NCI-H1930 (cell line): ENCODE measurements at regions not wholly inside any gene's neighbourhood (a gene's known extent, or its start where the extent isn't known, plus 50 kb on each side); places are given as distances from the start of the nearest gene placed in this dataset.

ENCODE experiments used
- DNase-seq, 2 experiments: peaks; one replicate each; lab custom pipeline; 2025; lab: John Stamatoyannopoulos, UW

DNA sequence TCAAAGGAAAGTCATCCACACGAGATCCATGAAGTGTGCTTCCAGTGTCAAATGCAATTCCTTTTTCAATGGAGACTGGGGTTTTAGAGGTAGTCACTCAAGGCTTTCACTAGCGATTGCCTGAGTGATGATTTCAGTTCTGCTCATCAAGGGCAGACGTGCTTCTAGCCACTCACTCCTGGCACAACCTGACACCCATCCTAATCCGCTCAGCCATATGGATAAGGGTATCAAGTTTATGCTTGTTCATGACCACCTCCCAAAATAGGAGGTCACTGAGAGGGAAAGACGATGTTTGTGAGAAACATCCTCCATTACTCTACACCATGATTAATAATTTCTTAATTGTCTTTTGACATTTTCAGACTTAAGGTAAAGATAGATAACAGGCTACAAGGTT lies 91.3 kb upstream of the HEY2 start:
- DNase-seq: no peak

DNA sequence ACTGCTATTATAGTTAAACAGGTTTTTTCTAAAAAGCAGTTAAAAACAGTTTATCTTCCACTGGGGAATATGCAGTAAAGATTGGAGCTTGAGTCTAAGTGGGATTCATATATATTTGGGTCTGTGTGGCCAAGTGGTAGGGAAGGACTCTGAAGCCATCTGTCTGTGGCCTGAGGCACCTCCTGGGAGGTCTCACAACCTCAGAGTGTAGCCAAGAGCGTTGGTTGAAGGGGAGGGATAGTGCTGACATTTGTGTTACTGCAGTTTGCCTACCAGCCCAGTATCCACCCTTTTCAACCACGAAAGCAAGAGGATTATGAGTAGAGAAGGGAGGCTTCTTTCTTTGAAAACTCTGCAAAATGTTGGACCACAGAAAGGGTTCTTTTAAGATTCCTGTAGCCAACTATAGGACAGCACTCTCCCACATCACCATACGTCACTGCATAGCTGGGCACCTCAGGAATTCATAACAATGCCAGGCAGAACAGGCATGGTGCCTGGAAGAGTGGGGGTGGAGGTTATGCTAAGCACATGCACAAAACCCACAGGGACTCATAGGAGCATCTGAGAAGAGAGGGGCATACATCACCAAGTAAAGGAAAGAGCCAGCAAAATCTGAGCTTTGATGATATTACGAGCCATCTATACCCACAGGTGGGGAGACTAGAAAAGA lies 90.5 kb upstream of the HEY2 start:
- no peak for DNase-seq

DNA sequence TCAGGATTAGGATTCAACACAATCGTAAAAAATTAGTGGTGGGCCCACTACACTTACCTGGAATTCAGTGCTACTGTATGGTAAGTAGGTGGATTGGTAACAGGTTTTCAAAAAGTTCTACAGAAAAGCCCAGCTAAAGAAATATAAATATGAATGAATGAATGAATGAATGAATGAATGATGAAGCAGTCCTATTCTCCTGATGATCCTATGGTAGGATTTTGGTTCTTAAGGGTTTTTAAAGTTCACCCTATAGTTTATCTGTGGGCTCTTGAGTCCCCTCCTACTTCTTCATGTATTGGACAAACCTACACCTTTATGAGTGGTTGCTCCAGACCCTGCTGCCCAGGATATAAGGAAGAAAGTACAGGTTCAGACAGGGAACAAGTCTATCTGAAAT lies 89.5 kb upstream of the HEY2 start:
- no peak for DNase-seq

DNA sequence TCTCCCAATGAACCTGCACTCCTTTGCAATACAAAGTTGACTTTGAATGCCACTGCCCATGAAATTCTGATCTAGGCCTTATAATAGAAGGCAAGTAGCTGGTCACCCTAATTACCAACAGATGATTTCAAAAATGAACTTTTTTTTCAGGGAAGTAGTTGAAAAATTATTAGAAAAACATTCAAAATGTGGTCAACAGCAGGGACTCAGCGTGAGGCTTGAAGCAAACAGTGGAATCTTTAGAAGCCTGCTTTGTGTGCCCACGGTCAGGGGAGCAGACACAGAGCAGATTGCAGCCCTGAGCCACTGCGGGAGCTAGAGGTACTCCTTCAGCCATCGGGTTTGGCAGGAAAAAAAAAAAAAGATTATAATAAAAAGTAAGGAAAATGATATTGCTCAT lies 87.1 kb upstream of the HEY2 start:
- no peak for DNase-seq

DNA sequence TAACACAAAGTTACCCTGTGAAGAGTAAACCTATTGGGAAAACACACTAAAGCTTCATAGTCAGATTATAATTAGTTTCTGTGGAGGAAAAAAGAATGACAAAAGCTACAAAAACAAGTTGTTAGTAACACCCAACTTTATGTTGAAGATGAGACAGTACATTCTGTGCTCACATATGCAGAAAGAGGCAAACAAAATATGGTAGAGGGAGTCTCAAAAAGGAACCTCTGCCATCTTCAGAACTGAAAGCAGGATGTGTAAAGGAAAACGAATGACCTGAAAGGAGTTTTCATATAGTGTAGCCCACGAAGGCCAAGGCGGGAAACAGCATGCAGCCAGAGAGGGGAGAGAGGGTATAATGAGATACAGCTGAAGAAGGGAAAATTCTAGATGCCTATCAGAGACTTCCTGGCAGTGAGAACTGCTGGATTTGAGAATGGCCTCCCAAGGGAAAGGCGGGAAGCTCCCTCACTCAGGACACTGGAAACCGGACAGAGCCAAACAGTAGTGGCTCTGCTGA lies 84.1 kb upstream of the HEY2 start:
- no peak for DNase-seq

DNA sequence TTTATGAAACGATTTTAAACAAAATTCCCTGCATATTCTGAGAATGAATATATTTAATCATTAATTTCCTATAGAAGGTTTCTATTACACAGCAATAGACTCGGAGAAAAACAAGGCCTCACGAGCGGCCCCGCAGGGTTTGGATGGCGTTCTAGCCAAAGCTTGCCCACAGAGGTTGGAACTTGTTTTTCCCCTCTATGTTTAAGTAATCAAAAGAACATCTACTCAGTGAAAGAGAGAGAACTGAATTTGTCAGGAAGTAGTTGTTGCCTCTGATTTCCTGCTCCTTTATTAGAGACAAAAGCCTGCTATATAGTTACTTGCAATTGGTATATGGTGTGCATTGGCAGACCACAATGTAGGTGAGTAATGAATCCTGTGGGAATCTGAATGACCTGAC lies 82.1 kb upstream of the HEY2 start:
- no peak for DNase-seq

DNA sequence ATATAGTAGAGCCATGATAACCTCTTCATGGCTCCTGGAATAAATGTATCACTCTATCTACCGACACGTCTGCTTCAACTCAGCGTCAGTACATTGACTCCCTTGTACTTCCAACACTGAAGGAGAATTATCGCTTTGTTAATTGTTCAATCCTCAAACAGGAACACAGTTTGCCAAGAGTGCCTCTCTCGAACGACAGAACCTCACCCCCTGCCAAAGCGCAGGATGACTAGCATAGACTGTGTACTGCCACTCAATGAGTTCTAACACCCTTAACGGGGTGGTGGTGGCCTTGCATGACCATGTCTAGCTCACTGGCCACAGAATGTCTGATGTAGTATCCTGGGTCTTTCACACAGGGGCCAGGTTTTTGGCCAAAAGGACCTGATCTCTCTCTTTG lies 81.4 kb upstream of the HEY2 start:
- DNase-seq: no peak

DNA sequence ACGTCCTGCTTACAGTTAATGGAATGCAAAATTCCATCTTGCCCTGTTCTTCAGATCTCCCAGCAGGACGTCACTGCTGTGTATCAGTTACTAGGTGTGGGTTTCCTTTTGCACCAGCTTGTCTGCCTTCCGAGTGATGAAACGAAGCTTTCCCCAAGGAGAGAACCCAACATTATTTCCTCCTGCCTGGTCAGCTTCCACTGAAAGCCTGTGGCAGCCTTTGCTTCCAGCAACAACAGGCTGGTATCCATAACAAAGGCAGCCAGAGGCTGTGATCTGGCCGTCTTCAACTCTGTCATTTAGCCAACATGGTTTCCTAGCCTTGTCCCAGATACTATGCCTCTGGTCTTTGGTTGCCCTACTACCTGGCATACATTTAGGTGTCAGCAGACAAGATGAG lies 78.9 kb upstream of the HEY2 start:
- DNase-seq: no peak

DNA sequence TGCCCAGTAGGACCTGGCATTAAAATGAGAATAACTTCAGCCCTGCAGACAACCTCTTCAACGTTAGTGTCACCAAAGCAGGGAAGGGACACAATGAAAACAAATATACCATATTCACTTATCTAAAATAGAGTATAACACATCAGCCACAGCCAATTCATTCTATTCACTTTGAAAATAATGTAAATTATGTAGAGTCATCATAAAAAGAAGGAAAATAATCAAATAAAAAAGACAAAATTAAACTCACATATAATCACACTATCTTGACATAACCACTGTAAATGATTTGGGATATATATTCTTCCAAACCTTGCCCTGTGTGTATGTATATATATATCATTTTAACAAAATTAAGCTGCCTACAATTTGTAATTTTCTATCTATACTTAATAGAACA lies 78.1 kb upstream of the HEY2 start:
- DNase-seq: no peak

DNA sequence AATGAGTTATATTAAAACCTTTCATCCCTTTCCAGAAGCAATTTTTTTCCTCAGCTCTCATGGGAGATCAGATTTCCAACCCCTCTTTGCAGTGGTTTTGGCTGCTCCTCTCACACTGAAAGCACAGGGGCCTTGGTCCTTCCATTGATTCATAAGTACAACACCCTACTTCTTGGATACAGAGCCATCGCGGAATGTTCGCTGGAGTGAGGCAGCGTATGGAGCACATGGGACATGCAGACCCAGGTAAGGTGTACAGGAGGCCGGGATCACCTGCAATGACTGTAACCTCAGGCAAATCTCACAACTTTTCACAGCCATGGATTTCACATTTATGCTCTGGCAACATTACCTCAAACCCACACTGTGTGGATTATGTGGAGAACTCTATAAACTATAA lies 75.2 kb upstream of the HEY2 start:
- DNase-seq: no peak

DNA sequence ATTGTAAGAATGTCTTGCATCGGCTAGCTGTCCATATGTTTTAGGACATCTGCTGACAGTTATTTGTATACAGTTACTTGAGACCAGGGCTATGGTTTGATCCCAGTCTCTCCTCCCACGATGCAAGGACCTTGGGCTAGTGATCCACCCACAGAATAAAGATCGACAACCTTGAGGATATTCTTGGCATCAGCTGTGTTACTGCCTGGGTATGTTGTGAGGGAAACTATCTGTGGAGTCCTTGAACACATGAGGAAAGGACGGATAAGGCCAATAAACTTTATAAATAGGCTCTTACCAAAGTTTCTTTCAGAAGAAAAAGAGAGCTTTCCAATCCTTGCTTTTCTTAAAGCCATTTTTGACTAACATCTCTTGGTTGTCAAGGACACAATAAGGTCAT lies 70.8 kb upstream of the HEY2 start:
- no peak for DNase-seq

DNA sequence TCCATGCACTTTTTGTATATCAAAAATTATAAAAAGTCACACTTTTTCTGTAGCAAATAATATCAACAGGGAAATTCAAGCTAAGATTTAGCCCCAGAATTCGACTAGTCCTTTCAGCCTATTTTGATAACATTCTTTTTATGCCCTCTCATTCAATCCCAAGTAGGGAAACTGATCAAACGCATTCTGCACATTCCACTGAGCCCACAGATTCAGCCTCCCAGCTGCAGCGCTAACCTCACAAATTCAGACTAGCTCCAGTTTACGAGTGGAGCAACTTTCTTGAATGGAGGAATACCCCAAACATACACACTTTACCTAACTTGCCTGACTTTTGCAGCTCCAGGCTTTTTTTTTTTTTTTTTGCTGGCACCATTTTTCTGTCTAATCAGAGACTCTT lies 70.3 kb upstream of the HEY2 start:
- DNase-seq: no peak

DNA sequence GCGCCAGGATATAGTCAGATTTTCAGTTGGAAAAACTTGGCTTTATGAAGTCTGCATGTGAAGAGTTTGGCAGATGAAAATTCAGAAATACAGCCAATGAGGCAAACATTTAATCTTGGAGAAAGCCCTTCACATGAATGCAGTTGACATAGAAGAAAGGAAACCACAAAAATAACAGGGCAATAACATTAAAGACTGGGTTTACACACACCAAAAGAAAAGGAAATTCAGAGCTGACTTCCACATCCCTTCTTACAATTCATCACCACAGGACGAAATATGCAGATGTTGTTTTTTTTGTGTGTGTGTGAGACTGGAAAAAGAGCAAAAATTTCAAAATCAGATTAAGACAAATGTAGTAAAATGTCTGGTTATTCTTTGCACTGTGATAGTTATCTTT lies 69.8 kb upstream of the HEY2 start:
- DNase-seq: no peak

DNA sequence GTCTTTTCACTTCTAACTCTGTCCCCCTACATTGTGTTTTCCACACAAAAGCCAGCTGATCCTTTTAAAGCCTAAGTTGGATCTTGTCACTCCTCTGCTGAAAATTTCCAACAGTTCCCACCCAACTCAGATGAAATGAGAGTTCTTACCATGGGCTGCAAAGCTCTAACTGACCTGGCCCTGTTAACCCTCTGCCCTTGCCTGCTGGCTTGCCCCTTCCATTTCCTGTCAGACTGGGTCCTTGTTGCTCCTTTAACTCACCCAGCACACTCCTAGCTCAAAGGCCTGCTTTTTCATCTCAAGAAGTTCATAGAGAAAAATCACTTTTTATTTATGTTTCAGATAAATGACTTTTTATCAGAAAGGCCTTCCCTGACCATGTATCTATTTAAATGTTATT lies 66.5 kb upstream of the HEY2 start:
- no peak for DNase-seq

DNA sequence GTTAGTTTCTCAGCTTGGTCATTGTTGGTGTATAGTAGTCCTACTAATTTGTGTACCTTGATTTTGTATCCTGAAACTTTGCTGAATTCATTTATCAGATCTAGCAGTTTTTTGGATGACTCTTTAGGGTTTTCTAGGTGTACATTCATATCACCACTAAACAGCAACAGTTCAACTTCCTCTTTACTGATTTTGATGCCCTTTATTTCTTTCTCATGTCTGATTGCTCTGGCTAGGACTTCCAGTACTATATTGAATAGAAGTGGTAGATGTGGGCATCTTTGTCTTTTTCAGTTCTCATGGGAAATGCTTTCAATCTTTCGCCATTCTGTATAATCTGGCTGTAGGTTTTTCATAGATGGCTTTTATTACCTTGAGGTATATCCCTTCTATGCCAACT lies 61.3 kb upstream of the HEY2 start:
- no peak for DNase-seq

DNA sequence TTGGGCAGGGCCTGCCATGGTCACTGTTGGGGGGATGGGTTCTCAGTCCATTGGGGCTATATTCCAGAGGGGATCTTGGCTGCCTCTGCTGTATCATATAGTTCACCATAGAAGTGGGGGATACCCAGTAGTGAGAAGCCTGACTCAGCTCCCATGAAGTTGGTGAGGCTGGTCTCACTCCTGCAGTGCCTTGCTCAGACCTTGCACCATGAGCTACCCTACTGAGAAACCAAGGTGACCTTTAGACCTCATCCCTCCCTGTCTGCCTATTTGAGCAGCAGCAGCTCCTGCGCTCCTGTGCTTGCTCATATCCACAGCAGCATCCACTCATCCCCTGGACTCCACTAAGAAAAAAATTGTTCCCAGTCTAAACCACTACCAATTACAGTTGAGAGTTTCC lies 56.0 kb upstream of the HEY2 start:
- no peak for DNase-seq

DNA sequence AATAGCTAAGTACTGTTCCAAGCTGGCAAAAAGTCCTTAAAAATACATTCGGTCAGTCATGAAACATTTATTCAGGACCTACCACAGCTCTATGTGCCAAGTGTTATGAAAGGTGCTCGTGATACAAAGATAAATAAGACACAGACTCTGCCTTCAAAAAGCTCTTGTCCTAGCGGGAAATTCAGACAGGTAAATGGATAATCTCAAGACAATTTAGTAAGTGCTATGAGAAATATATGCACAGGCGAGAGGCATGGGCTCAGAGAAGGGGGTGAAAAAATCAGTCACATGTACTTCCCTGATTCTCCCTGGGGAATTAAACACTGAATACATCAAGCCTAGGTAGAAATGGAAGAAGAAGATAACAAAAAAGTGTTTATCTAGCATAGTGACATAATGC lies 49.8 kb upstream of the HEY2 start:
- DNase-seq: no peak
